Upper lobe of right lung (tissue), 1 donor: ENCODE measurements at regions not wholly inside any gene's neighbourhood (a gene's known extent, or its start where the extent isn't known, plus 50 kb on each side); places are given as distances from the start of the nearest gene placed in this dataset.

Experiments used
- ATAC-seq: fragments of 200-7000 bp; cut with Tn5 transposase; one replicate; pipeline ENCODE4 v1.9.1; 2020; ENCODE audit warnings: mild to moderate bottlenecking, moderate library complexity
- DNase-seq: peaks from one replicate; pipeline ENCODE4 v3.0.0-alpha.2; 2020
- H3K27ac ChIP-seq: fragments of 200-600 bp; one replicate; pipeline ENCODE4 v1.8.0; 2022
- H3K27me3 ChIP-seq: fragments of 200-600 bp; one replicate; pipeline ENCODE4 v1.8.0; 2022; ENCODE audit warnings: mild to moderate bottlenecking
- H3K36me3 ChIP-seq: fragments of 200-600 bp; one replicate; pipeline ENCODE4 v1.8.0; 2022
- H3K4me1 ChIP-seq: fragments of 200-600 bp; one replicate; pipeline ENCODE4 v1.8.0; 2022
- H3K4me3 ChIP-seq: fragments of 200-600 bp; one replicate; pipeline ENCODE4 v1.8.0; 2022; ENCODE audit warnings: mild to moderate bottlenecking
- H3K9me3 ChIP-seq: fragments of 200-600 bp; one replicate; pipeline ENCODE4 v1.8.0; 2022
- intact Hi-C: fragments of 100-400 bp; cut with DNase I; formaldehyde crosslinking; loops from one replicate; pipeline ENCODE4 v1.11.0; 2022
- TF ChIP-seq, protein P1 (sequence below): fragments of 200-600 bp; IDR thresholded peaks from one replicate; pipeline ENCODE4 v1.8.0; 2022; ENCODE audit warnings: antibody characterized with exemption
- donor health status: DM: no; HTN: yes; CAD: no; lungs with severe emphysema.

DNA sequence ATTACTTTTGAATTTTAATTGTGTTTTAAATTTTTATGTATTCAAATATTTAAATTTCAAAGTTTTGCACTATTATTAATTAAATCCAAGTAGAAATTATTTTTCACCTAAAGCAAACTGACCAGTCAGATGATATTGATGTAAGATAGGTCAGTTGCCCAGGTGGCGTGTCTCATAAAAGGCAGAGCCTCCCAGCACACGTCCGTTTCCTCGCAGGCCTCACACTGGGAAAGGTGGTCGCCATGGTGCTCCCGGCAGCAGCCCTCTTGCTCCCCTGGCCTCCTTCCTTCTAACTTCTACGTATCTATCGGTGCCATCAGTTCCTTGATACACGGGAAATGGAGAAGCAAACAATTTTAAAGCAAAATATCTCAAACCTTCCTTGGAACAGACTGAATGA, 516.8 kb downstream of the GALR1 start:
- Histone ChIP-seq H3K36me3 (no peaks in the 10 kb centered on the region), H3K4me3 (no peak overlapping the region), H3K27ac (no peak overlapping the region), H3K4me1 (no peaks in the 10 kb centered on the region), H3K9me3 (no peaks in the 10 kb centered on the region), H3K27me3 (no peaks in the 10 kb centered on the region)
- TF ChIP-seq, protein P1, sequence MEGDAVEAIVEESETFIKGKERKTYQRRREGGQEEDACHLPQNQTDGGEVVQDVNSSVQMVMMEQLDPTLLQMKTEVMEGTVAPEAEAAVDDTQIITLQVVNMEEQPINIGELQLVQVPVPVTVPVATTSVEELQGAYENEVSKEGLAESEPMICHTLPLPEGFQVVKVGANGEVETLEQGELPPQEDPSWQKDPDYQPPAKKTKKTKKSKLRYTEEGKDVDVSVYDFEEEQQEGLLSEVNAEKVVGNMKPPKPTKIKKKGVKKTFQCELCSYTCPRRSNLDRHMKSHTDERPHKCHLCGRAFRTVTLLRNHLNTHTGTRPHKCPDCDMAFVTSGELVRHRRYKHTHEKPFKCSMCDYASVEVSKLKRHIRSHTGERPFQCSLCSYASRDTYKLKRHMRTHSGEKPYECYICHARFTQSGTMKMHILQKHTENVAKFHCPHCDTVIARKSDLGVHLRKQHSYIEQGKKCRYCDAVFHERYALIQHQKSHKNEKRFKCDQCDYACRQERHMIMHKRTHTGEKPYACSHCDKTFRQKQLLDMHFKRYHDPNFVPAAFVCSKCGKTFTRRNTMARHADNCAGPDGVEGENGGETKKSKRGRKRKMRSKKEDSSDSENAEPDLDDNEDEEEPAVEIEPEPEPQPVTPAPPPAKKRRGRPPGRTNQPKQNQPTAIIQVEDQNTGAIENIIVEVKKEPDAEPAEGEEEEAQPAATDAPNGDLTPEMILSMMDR = no peak
- DNase-seq (no peak), ATAC-seq (no peak)
- intact Hi-C loops = no loop called here

DNA sequence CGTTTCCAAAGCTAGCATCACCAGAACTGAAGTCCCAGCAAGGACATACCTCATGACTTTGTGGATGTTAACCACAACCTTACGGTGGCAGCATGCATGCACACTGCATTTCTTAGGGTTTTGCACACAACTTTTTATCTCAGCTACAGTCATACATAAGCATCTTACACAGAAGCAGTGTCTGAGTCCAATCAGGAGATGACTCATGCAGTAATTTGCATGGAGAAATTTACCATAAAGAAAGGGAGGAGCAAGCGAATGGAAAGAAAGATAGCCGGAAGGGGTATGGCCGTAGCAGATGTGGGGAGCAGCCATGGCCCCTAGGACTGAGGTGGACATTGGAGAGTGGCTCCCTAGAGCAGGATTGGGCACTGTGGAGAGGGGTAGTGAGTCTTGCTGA, 522.5 kb downstream of the GALR1 start:
- no peaks in the 10 kb centered on the region for H3K9me3 ChIP-seq
- no peak overlapping the region for H3K27ac ChIP-seq
- H3K4me3 ChIP-seq = no peak overlapping the region
- H3K4me1 ChIP-seq = no peaks in the 10 kb centered on the region
- TF ChIP-seq, protein P1 = no peak
- H3K36me3 ChIP-seq = no peaks in the 10 kb centered on the region
- no peak for ATAC-seq
- DNase-seq = no peak
- no peaks in the 10 kb centered on the region for H3K27me3 ChIP-seq
- intact Hi-C loops = no loop called here

DNA sequence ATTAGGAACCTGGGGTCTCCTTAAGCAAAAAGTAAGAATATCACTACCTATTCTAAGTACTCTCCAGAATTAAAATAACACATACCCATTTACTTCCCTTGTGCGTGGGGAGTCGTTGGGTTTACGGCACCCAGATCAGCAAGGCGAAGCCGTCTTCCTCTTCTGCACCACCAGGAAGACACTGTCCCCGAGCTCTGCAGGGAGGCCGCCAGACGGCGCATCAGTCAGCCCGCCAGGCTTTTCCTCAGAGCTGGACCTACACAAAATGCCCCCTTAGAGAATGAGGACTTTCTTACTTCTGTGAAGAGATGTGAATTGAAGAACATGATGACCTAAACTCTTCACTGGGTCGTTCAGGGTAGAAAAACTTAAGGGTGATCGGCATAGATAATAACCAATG, 526.5 kb downstream of the GALR1 start:
- no peaks in the 10 kb centered on the region for H3K4me1 ChIP-seq
- H3K4me3 ChIP-seq = no peak overlapping the region
- no peaks in the 10 kb centered on the region for H3K27me3 ChIP-seq
- H3K27ac ChIP-seq = no peak overlapping the region
- ATAC-seq = no peak
- H3K9me3 ChIP-seq = no peaks in the 10 kb centered on the region
- intact Hi-C loops = no loop called here
- TF ChIP-seq, protein P1 = no peak
- no peak for DNase-seq
- no peaks in the 10 kb centered on the region for H3K36me3 ChIP-seq

DNA sequence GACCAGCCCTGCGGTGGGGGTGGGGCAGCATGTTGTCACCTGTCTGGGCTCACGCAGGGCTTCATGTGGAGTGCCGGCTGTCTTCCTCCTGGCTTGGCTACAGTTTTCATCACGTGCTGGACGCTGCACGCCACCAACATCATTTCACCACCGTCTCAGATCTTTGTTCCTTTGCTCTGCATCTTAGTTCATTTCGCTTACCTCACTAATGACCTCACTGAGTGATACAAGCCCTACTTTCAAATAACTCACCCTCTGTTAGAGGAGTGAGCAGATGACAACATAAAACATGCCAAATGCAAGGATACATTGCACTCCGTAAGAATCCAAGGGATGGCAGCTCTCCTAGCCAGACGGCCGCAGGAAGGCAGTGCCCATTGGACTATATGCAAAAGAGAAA, 527.5 kb downstream of the GALR1 start:
- Histone ChIP-seq H3K4me3 (no peak overlapping the region), H3K4me1 (no peaks in the 10 kb centered on the region), H3K9me3 (no peaks in the 10 kb centered on the region), H3K27ac (no peak overlapping the region), H3K27me3 (no peaks in the 10 kb centered on the region), H3K36me3 (no peaks in the 10 kb centered on the region)
- TF ChIP-seq, protein P1 = no peak
- DNase-seq = no peak
- no peak for ATAC-seq
- intact Hi-C loops = no loop called here

DNA sequence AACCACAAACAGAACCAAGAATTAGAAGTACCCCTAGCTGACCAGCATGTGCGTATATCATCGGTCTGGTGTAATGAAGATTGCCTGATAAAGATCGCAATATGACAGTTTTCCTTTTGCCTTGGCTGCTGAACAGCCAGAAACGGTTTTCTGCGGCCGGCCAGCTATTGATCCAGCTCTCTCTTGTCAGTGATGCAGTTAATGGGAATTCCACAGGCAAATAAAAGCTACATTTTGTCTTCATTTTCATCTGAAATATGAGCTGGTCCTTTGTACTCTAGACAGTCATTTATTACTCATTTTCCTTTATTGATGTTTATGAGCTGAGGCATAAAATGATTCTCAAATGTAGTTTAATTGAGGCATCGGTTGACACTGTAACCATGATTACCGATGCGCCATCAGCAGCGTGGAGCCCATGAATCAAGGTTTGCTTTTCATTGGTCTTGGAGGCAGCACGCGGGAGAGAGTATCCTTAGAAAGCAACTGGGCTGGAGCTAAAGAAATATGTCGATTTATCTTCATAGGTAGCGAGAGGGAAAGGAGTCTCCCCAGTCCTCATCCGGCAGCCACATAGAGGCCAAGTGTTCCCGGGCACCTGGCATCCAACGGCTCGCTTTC, 535.2 kb downstream of the GALR1 start:
- DNase-seq (no peak), ATAC-seq (no peak)
- Histone ChIP-seq H3K4me3 (no peak overlapping the region), H3K4me1 (no peaks in the 10 kb centered on the region), H3K27me3 (no peaks in the 10 kb centered on the region), H3K36me3 (no peaks in the 10 kb centered on the region), H3K27ac (no peak overlapping the region), H3K9me3 (no peaks in the 10 kb centered on the region)
- TF ChIP-seq, protein P1 = no peak
- intact Hi-C loops = no loop called here

DNA sequence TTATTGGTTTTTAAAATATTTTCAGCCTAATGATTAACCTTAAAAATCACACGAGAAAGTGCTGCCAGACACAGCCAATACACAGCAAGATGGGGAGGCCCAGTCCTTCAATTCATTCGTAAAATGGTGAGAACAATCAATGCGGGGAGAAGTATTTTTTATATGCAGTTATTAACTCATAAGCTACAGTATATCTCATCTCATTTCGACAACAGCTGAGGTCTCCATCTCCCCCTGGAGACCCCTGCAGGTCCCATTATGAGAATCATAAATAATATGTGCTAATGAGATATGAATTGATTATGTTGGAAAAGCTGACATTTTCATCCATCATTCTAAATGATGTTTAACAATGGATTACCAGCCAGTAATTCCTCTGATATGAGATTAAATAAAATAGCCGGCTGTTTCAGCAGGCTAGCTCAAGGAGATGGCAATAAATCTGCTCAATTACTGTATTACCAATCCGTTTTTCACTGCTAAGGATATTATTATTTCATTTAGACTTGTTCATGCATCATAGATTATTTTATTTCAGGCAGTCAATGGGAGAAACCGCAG, 535.8 kb downstream of the GALR1 start:
- Histone ChIP-seq H3K36me3 (no peaks in the 10 kb centered on the region), H3K27me3 (no peaks in the 10 kb centered on the region), H3K9me3 (no peaks in the 10 kb centered on the region), H3K4me1 (no peaks in the 10 kb centered on the region), H3K27ac (no peak overlapping the region), H3K4me3 (no peak overlapping the region)
- intact Hi-C loops = no loop called here
- no peak for ATAC-seq
- no peak for DNase-seq
- TF ChIP-seq, protein P1 = no peak
